HEK293T (cell line): ENCODE measurements at regions not wholly inside any gene's neighbourhood (a gene's known extent, or its start where the extent isn't known, plus 50 kb on each side); places are given as distances from the start of the nearest gene placed in this dataset.

Experiments
- CTCF ChIA-PET: fragments of 350-600 bp; formaldehyde crosslinking; extraction: SDS; loops from one replicate; lab custom pipeline; 2021; ENCODE audit warnings: antibody characterized with exemption, inconsistent platforms; lab: Yijun Ruan, JAX
- POLR2A ChIA-PET: fragments of 350-600 bp; formaldehyde crosslinking; extraction: SDS; loops from one replicate; lab custom pipeline; 2020; ENCODE audit warnings: antibody characterized with exemption, inconsistent platforms; lab: Yijun Ruan, JAX
- DNase-seq: peaks from one replicate; pipeline ENCODE4 v3.0.0; 2012; ENCODE audit warnings: mixed read lengths; ENCODE audit errors: extremely low spot score
- ARNT ChIP-seq: fragments of 450-650 bp; IDR thresholded peaks from 2 replicates; pipeline ENCODE4 v1.6.1; 2017; ENCODE audit warnings: mild to moderate bottlenecking
- BHLHE40 ChIP-seq: fragments of 450-650 bp; IDR thresholded peaks from 2 replicates; pipeline ENCODE4 v1.6.1; 2016; ENCODE audit warnings: mild to moderate bottlenecking, moderate library complexity, borderline replicate concordance
- CTBP1 ChIP-seq: fragments of 450-650 bp; IDR thresholded peaks from 2 replicates; pipeline ENCODE4 v1.6.1; 2016; ENCODE audit warnings: borderline replicate concordance
- ELF4 ChIP-seq: fragments of 450-650 bp; IDR thresholded peaks from 2 replicates; pipeline ENCODE4 v1.6.1; 2017; ENCODE audit warnings: antibody characterized with exemption
- FOXA1 ChIP-seq: fragments of 450-650 bp; IDR thresholded peaks from 2 replicates; pipeline ENCODE4 v1.6.1; 2016; ENCODE audit warnings: mild to moderate bottlenecking
- FOXK2 ChIP-seq: fragments of 450-650 bp; IDR thresholded peaks from 2 replicates; pipeline ENCODE4 v1.6.1; 2016; ENCODE audit warnings: mild to moderate bottlenecking
- FOXM1 ChIP-seq: fragments of 450-650 bp; IDR thresholded peaks from 2 replicates; pipeline ENCODE4 v1.6.1; 2017; ENCODE audit warnings: mild to moderate bottlenecking, borderline replicate concordance
- HDGF ChIP-seq: fragments of 450-650 bp; IDR thresholded peaks from 2 replicates; pipeline ENCODE4 v1.6.1; 2017; ENCODE audit warnings: antibody characterized with exemption, borderline replicate concordance
- L3MBTL2 ChIP-seq: fragments of 450-650 bp; conservative IDR thresholded peaks from 2 replicates; pipeline ENCODE4 v1.6.1; 2016; ENCODE audit warnings: mild to moderate bottlenecking
- LEF1 ChIP-seq: fragments of 450-650 bp; IDR thresholded peaks from 2 replicates; pipeline ENCODE4 v1.6.1; 2017; ENCODE audit warnings: mild to moderate bottlenecking, borderline replicate concordance
- NFRKB ChIP-seq: fragments of 450-650 bp; IDR thresholded peaks from 2 replicates; pipeline ENCODE4 v1.6.1; 2016; ENCODE audit warnings: mild to moderate bottlenecking, moderate library complexity
- SP1 ChIP-seq: fragments of 450-650 bp; IDR thresholded peaks from 2 replicates; pipeline ENCODE4 v1.6.1; 2017
- SUZ12 ChIP-seq: fragments of 450-650 bp; IDR thresholded peaks from 2 replicates; pipeline ENCODE4 v1.6.1; 2016; ENCODE audit warnings: mild to moderate bottlenecking
- TARDBP ChIP-seq: fragments of 450-650 bp; IDR thresholded peaks from 2 replicates; pipeline ENCODE4 v1.6.1; 2016
- ZNF384 ChIP-seq: fragments of 450-650 bp; IDR thresholded peaks from 2 replicates; pipeline ENCODE4 v1.6.1; 2016
- TF ChIP-seq, protein P1 (sequence below): fragments of 450-650 bp; IDR thresholded peaks from 2 replicates; pipeline ENCODE4 v1.6.1; 2016

DNA sequence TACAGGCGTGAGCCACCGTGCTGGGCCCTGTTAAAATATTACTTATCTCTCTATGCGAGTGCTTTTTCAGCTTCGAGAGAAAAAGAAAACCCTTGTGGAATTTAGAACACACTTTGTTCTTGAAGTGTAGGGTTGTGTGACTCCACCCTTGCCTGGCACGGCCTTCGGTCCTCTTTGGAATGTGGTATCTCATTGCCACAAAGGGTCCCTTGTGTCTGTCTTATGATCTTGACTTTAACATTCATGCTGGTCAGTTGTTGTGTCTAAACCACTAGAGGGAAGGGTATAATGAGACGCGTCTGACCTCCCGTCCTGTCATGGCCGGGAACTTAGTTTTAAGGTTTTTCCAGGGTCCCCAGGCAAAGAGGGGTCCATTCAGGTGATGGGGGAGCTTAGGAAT is 246.4 kb downstream of the VAPA start:
- ChIA-PET POLR2A (no interaction called here), CTCF (no interaction called here)
- no peak for TF ChIP-seq NFRKB
- DNase-seq, result no peak

GRCh38 chr18:10161315-10161714 is 247.5 kb downstream of the VAPA start:
- ChIA-PET CTCF (no interaction called here), POLR2A (no interaction called here)
- TF ChIP-seq ELF4 (no peak), TARDBP (no peak), SUZ12 (no peak), CTBP1 (no peak), FOXM1 (no peak), LEF1 (no peak), HDGF (no peak), L3MBTL2 (no peak), FOXA1 (no peak), NFRKB (no peak), SP1 (no peak), ZNF384 (no peak)
- TF ChIP-seq, protein P1, sequence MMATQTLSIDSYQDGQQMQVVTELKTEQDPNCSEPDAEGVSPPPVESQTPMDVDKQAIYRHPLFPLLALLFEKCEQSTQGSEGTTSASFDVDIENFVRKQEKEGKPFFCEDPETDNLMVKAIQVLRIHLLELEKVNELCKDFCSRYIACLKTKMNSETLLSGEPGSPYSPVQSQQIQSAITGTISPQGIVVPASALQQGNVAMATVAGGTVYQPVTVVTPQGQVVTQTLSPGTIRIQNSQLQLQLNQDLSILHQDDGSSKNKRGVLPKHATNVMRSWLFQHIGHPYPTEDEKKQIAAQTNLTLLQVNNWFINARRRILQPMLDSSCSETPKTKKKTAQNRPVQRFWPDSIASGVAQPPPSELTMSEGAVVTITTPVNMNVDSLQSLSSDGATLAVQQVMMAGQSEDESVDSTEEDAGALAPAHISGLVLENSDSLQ, result no peak
- DNase-seq, result no peak

DNA sequence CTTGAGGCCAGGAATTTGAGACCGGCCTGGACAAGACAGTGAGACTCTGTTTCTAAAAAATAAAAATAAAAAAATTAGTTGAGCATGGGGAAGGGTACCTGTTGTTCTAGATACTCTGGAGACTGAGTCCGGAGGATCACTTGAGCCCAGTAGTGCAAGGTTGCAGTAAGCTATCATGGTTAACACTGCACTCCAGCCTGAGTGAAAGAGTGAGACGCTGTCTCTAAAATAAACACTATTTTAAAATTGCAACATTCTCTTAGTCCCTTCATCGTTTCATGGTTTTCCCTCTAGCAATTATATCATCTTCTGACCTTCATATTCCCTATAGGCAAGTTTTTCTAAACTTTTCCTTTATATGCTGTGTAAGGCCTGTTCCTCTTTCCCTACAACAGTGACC is 248.5 kb downstream of the VAPA start:
- ChIA-PET POLR2A (no interaction called here), CTCF (no interaction called here)
- DNase-seq, result no peak
- TF ChIP-seq FOXA1 (no peak), SP1 (no peak), ARNT (no peak), TARDBP (no peak), ELF4 (no peak), BHLHE40 (no peak), L3MBTL2 (no peak), SUZ12 (no peak), ZNF384 (no peak), FOXK2 (no peak), LEF1 (no peak), NFRKB (no peak), FOXM1 (no peak), CTBP1 (no peak), HDGF (no peak)
- TF ChIP-seq, protein P1, result no peak

- TF ChIP-seq ZNF384 (no peak), FOXK2 (no peak), BHLHE40 (no peak), LEF1 (no peak), ARNT (no peak), FOXA1 (no peak), ELF4 (no peak), SUZ12 (no peak), HDGF (no peak), TARDBP (no peak), L3MBTL2 (no peak), CTBP1 (no peak), SP1 (no peak), FOXM1 (no peak)
- TF ChIP-seq, protein P1, result no peak
Observed at GRCh38 chr18:10164271-10165071, 250.7 kb downstream of the VAPA start.

GRCh38 chr18:10166164-10166807 is 252.5 kb downstream of the VAPA start:
- CTCF ChIA-PET, result no interaction called here

More at GRCh38 chr18:10164271-10165071, 250.7 kb downstream of the VAPA start:
- POLR2A ChIA-PET, result no interaction called here
- CTCF ChIA-PET, result interaction anchor here (0.7 kb wide), 1 partner anchor 29 kb away, joined by 3 read pairs; no protein-coding TSS in a partner anchor
- DNase-seq, result no peak

GRCh38 chr18:10167759-10168158 is 253.9 kb downstream of the VAPA start:
- CTCF ChIA-PET, result no interaction called here

More at GRCh38 chr18:10166164-10166807, 252.5 kb downstream of the VAPA start:
- no peak for DNase-seq
- TF ChIP-seq HDGF, result no peak
- TF ChIP-seq CTBP1, result no peak
- no peak for TF ChIP-seq L3MBTL2
- TF ChIP-seq ELF4, result no peak
- TF ChIP-seq FOXK2, result no peak
- POLR2A ChIA-PET, result no interaction called here

More at GRCh38 chr18:10167759-10168158, 253.9 kb downstream of the VAPA start:
- TF ChIP-seq TARDBP, result no peak
- TF ChIP-seq, protein P1, result no peak
- no peak for TF ChIP-seq NFRKB
- no peak for TF ChIP-seq SUZ12
- TF ChIP-seq SP1, result no peak
- no peak for TF ChIP-seq ARNT
- TF ChIP-seq ELF4, result no peak
- no peak for TF ChIP-seq FOXM1
- no peak for DNase-seq
- POLR2A ChIA-PET, result no interaction called here
